ENCODE measurements at regions not wholly inside any gene's neighbourhood (a gene's known extent, or its start where the extent isn't known, plus 50 kb on each side); places are given as distances from the start of the nearest gene placed in this dataset.

- WGBS, 3 donors = 62 to 69% (median 63%) methylated on average over 12 of the region's 12 CpGs
- no peak for DNase-seq
- Histone ChIP-seq H3K4me3 (no peak overlapping the region), H3K9me3 (no peaks in the 10 kb centered on the region), H3K36me3 (no peaks in the 10 kb centered on the region), H3K4me1 (ENCODE audit: insufficient read depth) (no peaks in the 10 kb centered on the region), H3K27ac (no peak overlapping the region), H3K27me3 (no peaks in the 10 kb centered on the region)
- intact Hi-C loops (cut with DNase I) = no loop called here
- no peak for TF ChIP-seq EP300 (IDR thresholded peaks at IDR 0.05)
- no peak for TF ChIP-seq POLR2A (IDR thresholded peaks at IDR 0.05)
- no peak for TF ChIP-seq CTCF (IDR thresholded peaks at IDR 0.05)
These were observed 53.1 kb upstream of the ENPP7 start for GRCh38 chr17:79677646-79678045.

- Histone ChIP-seq H3K4me3 (no peak overlapping the region), H3K27ac (no peak overlapping the region), H3K36me3 (no peaks in the 10 kb centered on the region), H3K27me3 (no peaks in the 10 kb centered on the region), H3K9me3 (no peaks in the 10 kb centered on the region), H3K4me1 (ENCODE audit: insufficient read depth) (no peaks in the 10 kb centered on the region)
- TF ChIP-seq EP300 (IDR thresholded peaks at IDR 0.05) (no peak), POLR2A (IDR thresholded peaks at IDR 0.05) (no peak), CTCF (IDR thresholded peaks at IDR 0.05) (no peak)
- intact Hi-C loops (cut with DNase I) = no loop called here
- 75 to 86% (median 81%) methylated on average over 10 of the region's 10 CpGs for WGBS, 3 donors
- DNase-seq = no peak
These were observed 53.9 kb upstream of the ENPP7 start for GRCh38 chr17:79676796-79677195.

- peak in 1 of 5 donors; percentile 23 for DNase-seq
- no peak for TF ChIP-seq CTCF (IDR thresholded peaks at IDR 0.05)
- no peak for TF ChIP-seq EP300 (IDR thresholded peaks at IDR 0.05)
- no peak for TF ChIP-seq POLR2A (IDR thresholded peaks at IDR 0.05)
- Histone ChIP-seq H3K4me1 (ENCODE audit: insufficient read depth) (no peaks in the 10 kb centered on the region), H3K36me3 (no peaks in the 10 kb centered on the region), H3K27ac (no peak overlapping the region), H3K9me3 (no peaks in the 10 kb centered on the region), H3K4me3 (no peak overlapping the region), H3K27me3 (no peaks in the 10 kb centered on the region)
- 75 to 82% (median 81%) methylated on average over 3 of the region's 3 CpGs for WGBS, 3 donors
- intact Hi-C loops (cut with DNase I) = no loop called here
These were observed 55.4 kb upstream of the ENPP7 start for GRCh38 chr17:79675413-79675725.

GRCh38 chr17:79674506-79675412 is 56.0 kb upstream of the ENPP7 start:
- Histone ChIP-seq H3K4me3 (no peak overlapping the region), H3K27ac (no peak overlapping the region), H3K36me3 (no peaks in the 10 kb centered on the region), H3K27me3 (no peaks in the 10 kb centered on the region), H3K9me3 (no peaks in the 10 kb centered on the region), H3K4me1 (ENCODE audit: insufficient read depth) (no peaks in the 10 kb centered on the region)
- TF ChIP-seq CTCF (IDR thresholded peaks at IDR 0.05) = no peak
- no peak for TF ChIP-seq POLR2A (IDR thresholded peaks at IDR 0.05)
- TF ChIP-seq EP300 (IDR thresholded peaks at IDR 0.05) = no peak
- 82 to 87% (median 85%) methylated on average over 15 of the region's 15 CpGs for WGBS, 3 donors
- no peak for DNase-seq
- intact Hi-C loops (cut with DNase I) = no loop called here
